ENCODE measurements at regions not wholly inside any gene's neighbourhood (a gene's known extent, or its start where the extent isn't known, plus 50 kb on each side); places are given as distances from the start of the nearest gene placed in this dataset.

- Histone ChIP-seq H3K9me3 (replicated peaks; ENCODE audit: control insufficient read depth, insufficient read depth, low read length) (no peaks in the 10 kb centered on the region), H3K4me1 (ENCODE audit: control insufficient read depth, insufficient read depth, low read length) (no peaks in the 10 kb centered on the region), H3K27ac (ENCODE audit: control insufficient read depth, insufficient read depth) (no peak overlapping the region), H4K20me1 (ENCODE audit: control insufficient read depth, insufficient read depth) (no peaks in the 10 kb centered on the region), H3K4me3 (no peak overlapping the region), H3K4me2 (ENCODE audit: control insufficient read depth, insufficient read depth) (no peak overlapping the region), H3K27me3 (replicated peaks in 1 of 2; ENCODE audit: control insufficient read depth in 2 of 2, insufficient read depth in 2 of 2, low read length in 1 of 2) (no peaks in the 10 kb centered on the region; a peak in 1 of 4 replicates), H3K79me2 (ENCODE audit: control insufficient read depth, insufficient read depth, low read length) (no peaks in the 10 kb centered on the region), H2AFZ (ENCODE audit: control insufficient read depth, low read depth, low read length) (no peak overlapping the region), H3K36me3 (ENCODE audit: control insufficient read depth in 2 of 2, insufficient read depth in 2 of 2, low read length in 1 of 2) (no peaks in the 10 kb centered on the region), H3K9ac (ENCODE audit: control insufficient read depth, insufficient read depth, low read length) (no peak overlapping the region)
- CTCF ChIA-PET, result no interaction called here
- no peak for FAIRE-seq
- RAD21 ChIA-PET (ENCODE audit: unreplicated experiment), result no interaction called here
- ATAC-seq, result no peak
- no TSS peak for BruUV-seq (replicated peaks)
- intact Hi-C loops (cut with micrococcal nuclease; ENCODE audit: unreplicated experiment), result no loop called here
- SMC1A ChIA-PET (ENCODE audit: uncharacterized antibody, unreplicated experiment), result interaction anchor here (1.6 kb wide), 1 partner anchor 215 kb away, joined by 3 read pairs; no protein-coding TSS in a partner anchor
- in situ Hi-C loops (cut with MboI), result no loop called here
- 5% methylated on average over 1 of the region's 1 CpG for WGBS (ENCODE audit: insufficient coverage, insufficient replicate concordance, low lambda C conversion rate, missing lambda C conversion rate)
- no peak for DNase-seq (ENCODE audit: low read depth, low spot score)
- TF ChIP-seq RCOR1 (conservative IDR thresholded peaks at IDR 0.05; ENCODE audit: low read depth, low read length) (no peak), SMAD5 (IDR thresholded peaks at IDR 0.05; ENCODE audit: low read depth) (no peak), CEBPB (IDR thresholded peaks at IDR 0.05; ENCODE audit: borderline replicate concordance in 1 of 2, low read depth in 2 of 2, low read length in 2 of 2) (no peak), JUND (IDR thresholded peaks at IDR 0.05; ENCODE audit: low read depth, low read length) (no peak), CBFB (IDR thresholded peaks at IDR 0.05; ENCODE audit: low read depth) (no peak), BRCA1 (IDR thresholded peaks at IDR 0.05; ENCODE audit: low read depth, low read length) (no peak), RBBP5 (conservative IDR thresholded peaks at IDR 0.05) (no peak), SPI1 (IDR thresholded peaks at IDR 0.05; ENCODE audit: borderline replicate concordance, insufficient read depth, low read depth, low read length) (no peak), CUX1 (IDR thresholded peaks at IDR 0.05; ENCODE audit: insufficient replicate concordance, low read depth, low read length) (no peak)
- TF ChIP-seq, protein P1, sequence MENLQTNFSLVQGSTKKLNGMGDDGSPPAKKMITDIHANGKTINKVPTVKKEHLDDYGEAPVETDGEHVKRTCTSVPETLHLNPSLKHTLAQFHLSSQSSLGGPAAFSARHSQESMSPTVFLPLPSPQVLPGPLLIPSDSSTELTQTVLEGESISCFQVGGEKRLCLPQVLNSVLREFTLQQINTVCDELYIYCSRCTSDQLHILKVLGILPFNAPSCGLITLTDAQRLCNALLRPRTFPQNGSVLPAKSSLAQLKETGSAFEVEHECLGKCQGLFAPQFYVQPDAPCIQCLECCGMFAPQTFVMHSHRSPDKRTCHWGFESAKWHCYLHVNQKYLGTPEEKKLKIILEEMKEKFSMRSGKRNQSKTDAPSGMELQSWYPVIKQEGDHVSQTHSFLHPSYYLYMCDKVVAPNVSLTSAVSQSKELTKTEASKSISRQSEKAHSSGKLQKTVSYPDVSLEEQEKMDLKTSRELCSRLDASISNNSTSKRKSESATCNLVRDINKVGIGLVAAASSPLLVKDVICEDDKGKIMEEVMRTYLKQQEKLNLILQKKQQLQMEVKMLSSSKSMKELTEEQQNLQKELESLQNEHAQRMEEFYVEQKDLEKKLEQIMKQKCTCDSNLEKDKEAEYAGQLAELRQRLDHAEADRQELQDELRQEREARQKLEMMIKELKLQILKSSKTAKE (IDR thresholded peaks at IDR 0.05; ENCODE audit: low read depth, poor library complexity, severe bottlenecking), result no peak
- TF ChIP-seq, protein P2, sequence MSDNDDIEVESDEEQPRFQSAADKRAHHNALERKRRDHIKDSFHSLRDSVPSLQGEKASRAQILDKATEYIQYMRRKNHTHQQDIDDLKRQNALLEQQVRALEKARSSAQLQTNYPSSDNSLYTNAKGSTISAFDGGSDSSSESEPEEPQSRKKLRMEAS (IDR thresholded peaks at IDR 0.05; ENCODE audit: low read depth, low read length), result no peak
- TF ChIP-seq, protein P3, sequence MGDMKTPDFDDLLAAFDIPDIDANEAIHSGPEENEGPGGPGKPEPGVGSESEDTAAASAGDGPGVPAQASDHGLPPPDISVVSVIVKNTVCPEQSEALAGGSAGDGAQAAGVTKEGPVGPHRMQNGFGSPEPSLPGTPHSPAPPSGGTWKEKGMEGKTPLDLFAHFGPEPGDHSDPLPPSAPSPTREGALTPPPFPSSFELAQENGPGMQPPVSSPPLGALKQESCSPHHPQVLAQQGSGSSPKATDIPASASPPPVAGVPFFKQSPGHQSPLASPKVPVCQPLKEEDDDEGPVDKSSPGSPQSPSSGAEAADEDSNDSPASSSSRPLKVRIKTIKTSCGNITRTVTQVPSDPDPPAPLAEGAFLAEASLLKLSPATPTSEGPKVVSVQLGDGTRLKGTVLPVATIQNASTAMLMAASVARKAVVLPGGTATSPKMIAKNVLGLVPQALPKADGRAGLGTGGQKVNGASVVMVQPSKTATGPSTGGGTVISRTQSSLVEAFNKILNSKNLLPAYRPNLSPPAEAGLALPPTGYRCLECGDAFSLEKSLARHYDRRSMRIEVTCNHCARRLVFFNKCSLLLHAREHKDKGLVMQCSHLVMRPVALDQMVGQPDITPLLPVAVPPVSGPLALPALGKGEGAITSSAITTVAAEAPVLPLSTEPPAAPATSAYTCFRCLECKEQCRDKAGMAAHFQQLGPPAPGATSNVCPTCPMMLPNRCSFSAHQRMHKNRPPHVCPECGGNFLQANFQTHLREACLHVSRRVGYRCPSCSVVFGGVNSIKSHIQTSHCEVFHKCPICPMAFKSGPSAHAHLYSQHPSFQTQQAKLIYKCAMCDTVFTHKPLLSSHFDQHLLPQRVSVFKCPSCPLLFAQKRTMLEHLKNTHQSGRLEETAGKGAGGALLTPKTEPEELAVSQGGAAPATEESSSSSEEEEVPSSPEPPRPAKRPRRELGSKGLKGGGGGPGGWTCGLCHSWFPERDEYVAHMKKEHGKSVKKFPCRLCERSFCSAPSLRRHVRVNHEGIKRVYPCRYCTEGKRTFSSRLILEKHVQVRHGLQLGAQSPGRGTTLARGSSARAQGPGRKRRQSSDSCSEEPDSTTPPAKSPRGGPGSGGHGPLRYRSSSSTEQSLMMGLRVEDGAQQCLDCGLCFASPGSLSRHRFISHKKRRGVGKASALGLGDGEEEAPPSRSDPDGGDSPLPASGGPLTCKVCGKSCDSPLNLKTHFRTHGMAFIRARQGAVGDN (IDR thresholded peaks at IDR 0.05), result no peak
- POLR2A ChIA-PET, result no interaction called here
Observed at GRCh38 chr2:224208443-224208842, 169.4 kb upstream of the SERPINE2 start.

Data from GM12878 (cell line).